Ovary (tissue), 3 donors: ENCODE measurements at regions not wholly inside any gene's neighbourhood (a gene's known extent, or its start where the extent isn't known, plus 50 kb on each side); places are given as distances from the start of the nearest gene placed in this dataset.

Source experiments
- EP300 ChIP-seq: sonication (generic); formaldehyde crosslinking; IDR thresholded peaks from one replicate; pipeline ENCODE4 v1.6.1; 2017; ENCODE audit warnings: antibody characterized with exemption
- TF ChIP-seq, protein P1 (sequence below), 3 donors: fragments of 450-650 bp in 2 of 3; fragments of 200-600 bp in 1 of 3; IDR thresholded peaks; one replicate each; pipeline versions ENCODE4 v1.5.1 to v1.8.0; 2016 to 2022; ENCODE audit warnings: antibody characterized with exemption in 3 of 3, mild to moderate bottlenecking in 1 of 3
- donor health status: DM: no; HTN: no; CAD: no.

DNA sequence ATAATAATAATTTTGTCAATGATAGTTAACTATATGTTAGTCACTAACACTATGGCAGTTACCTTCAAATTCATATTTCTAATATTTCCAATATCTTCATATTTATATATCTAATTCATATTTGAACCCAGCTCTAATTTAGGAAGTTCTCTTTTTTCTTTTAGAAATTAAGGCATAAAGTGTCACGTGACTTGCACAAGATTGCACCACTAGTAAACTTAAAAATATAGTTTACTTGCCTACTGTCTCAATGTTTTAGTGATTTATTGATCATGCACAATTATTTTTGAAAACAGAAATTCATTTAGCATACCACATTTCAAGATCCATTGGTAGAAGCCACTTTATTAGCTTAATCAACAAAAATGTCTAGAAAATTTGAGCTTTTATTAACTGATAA lies 508.7 kb upstream of the ZNF337 start:
- TF ChIP-seq, protein P1, sequence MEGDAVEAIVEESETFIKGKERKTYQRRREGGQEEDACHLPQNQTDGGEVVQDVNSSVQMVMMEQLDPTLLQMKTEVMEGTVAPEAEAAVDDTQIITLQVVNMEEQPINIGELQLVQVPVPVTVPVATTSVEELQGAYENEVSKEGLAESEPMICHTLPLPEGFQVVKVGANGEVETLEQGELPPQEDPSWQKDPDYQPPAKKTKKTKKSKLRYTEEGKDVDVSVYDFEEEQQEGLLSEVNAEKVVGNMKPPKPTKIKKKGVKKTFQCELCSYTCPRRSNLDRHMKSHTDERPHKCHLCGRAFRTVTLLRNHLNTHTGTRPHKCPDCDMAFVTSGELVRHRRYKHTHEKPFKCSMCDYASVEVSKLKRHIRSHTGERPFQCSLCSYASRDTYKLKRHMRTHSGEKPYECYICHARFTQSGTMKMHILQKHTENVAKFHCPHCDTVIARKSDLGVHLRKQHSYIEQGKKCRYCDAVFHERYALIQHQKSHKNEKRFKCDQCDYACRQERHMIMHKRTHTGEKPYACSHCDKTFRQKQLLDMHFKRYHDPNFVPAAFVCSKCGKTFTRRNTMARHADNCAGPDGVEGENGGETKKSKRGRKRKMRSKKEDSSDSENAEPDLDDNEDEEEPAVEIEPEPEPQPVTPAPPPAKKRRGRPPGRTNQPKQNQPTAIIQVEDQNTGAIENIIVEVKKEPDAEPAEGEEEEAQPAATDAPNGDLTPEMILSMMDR (IDR thresholded peaks at IDR 0.05), result no peak
- no peak for TF ChIP-seq EP300
